ENCODE measurements at regions not wholly inside any gene's neighbourhood (a gene's known extent, or its start where the extent isn't known, plus 50 kb on each side); places are given as distances from the start of the nearest gene placed in this dataset.

- H3K4me3 ChIP-seq (ENCODE audit: low read length), result no peak overlapping the region
- no peak for DNase-seq (ENCODE audit: low read depth)
- no peak for TF ChIP-seq CTCF (conservative IDR thresholded peaks at IDR 0.05; ENCODE audit: low read length)
These were observed 660.3 kb downstream of the TLR4 start for GRCh38 chr9:118364266-118365106.

GRCh38 chr9:118366228-118366627, 662.0 kb downstream of the TLR4 start:
- H3K4me3 ChIP-seq (ENCODE audit: low read length), result no peak overlapping the region
- no peak for TF ChIP-seq CTCF (conservative IDR thresholded peaks at IDR 0.05; ENCODE audit: low read length)
- DNase-seq (ENCODE audit: low read depth), result no peak

GRCh38 chr9:118367383-118367782, 663.2 kb downstream of the TLR4 start:
- DNase-seq (ENCODE audit: low read depth), result no peak
- no peak overlapping the region for H3K4me3 ChIP-seq (ENCODE audit: low read length)
- no peak for TF ChIP-seq CTCF (conservative IDR thresholded peaks at IDR 0.05; ENCODE audit: low read length)

GRCh38 chr9:118384531-118385100, 680.4 kb downstream of the TLR4 start:
- TF ChIP-seq CTCF (conservative IDR thresholded peaks at IDR 0.05; ENCODE audit: low read length), result no peak
- no peak overlapping the region for H3K4me3 ChIP-seq (ENCODE audit: low read length)
- no peak for DNase-seq (ENCODE audit: low read depth)

- no peak for TF ChIP-seq CTCF (conservative IDR thresholded peaks at IDR 0.05; ENCODE audit: low read length)
- H3K4me3 ChIP-seq (ENCODE audit: low read length), result no peak overlapping the region
- DNase-seq (ENCODE audit: low read depth), result peak; percentile 3
These were observed 691.2 kb downstream of the TLR4 start for GRCh38 chr9:118395415-118395814.

- TF ChIP-seq CTCF (conservative IDR thresholded peaks at IDR 0.05; ENCODE audit: low read length), result no peak
- no peak for DNase-seq (ENCODE audit: low read depth)
- H3K4me3 ChIP-seq (ENCODE audit: low read length), result no peak overlapping the region
These were observed 697.3 kb downstream of the TLR4 start for GRCh38 chr9:118401546-118401945.

GRCh38 chr9:118414676-118415075, 710.5 kb downstream of the TLR4 start:
- no peak overlapping the region for H3K4me3 ChIP-seq (ENCODE audit: low read length)
- TF ChIP-seq CTCF (conservative IDR thresholded peaks at IDR 0.05; ENCODE audit: low read length), result no peak
- DNase-seq (ENCODE audit: low read depth), result no peak

Measured in AG10803 (cell line).